ENCODE measurements at regions not wholly inside any gene's neighbourhood (a gene's known extent, or its start where the extent isn't known, plus 50 kb on each side); places are given as distances from the start of the nearest gene placed in this dataset.

DNA sequence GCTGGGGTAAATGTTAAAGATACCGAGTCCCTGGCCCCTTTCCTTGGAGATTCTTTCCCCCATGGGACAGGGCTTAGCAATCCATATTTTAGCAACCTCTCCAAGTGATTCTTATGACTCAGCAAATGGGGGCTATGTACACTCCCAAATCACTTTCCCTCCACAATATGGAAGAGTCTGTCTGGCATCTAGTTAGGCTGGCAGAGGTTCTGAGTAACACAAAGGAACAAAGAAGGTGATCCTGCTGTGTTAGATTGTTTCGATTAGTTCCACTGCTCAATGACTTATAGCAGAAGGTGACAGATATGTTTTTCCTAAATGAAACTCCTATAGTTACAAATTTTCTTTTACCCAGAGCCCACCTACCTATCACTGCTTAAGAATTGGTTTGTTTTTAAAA lies 154.0 kb upstream of the SYT13 start:
- DNase-seq (ENCODE audit: low read depth in 2 of 2): no peak

GRCh38 chr11:45436966-45437365 lies 150.8 kb upstream of the SYT13 start:
- no peak for DNase-seq (ENCODE audit: low read depth in 2 of 2)

DNA sequence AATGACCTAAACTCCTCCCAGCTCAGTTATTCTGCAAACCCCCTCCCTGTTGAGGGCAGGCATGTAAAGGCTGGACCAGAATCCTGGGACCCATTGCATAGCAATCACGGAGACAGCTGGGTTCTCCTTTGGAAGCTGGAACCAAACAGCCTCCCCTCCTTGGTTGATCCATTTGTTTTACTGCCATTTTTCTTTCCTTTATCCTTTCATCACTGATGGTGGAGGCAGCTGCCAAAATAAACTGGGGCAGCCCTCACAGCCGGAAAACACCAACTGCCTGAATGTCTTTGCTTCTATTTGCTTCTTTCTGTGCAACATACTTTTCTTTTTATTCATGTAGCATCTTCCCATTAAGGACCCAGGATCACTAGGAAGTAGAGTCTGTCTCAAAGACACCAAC lies 150.0 kb upstream of the SYT13 start:
- DNase-seq (ENCODE audit: low read depth in 2 of 2): no peak

DNA sequence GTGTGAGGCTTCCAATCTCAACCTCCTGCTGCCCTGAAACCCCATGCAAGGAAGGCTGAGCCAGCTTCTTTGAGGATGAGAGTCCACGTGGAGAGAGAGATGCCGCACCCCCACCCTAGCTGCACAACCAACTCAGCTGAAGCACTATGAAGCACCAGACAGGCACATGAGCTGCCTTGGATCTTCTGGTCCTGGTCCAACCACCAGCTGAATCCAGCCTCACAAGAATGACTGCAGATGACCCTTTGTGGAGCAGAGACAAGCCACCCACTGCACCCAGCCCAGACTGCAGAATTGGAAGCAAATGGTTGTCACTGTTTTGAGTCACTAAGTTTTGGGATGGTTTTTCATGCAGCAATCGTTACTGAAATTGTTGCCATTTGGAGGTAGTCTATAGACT lies 149.6 kb upstream of the SYT13 start:
- DNase-seq (ENCODE audit: low read depth in 2 of 2): no peak

GRCh38 chr11:45432910-45433309 lies 146.8 kb upstream of the SYT13 start:
- no peak for DNase-seq (ENCODE audit: low read depth in 2 of 2)

- no peak for DNase-seq (ENCODE audit: low read depth in 2 of 2)
Measured at GRCh38 chr11:45432100-45432499, 146.0 kb upstream of the SYT13 start.

DNA sequence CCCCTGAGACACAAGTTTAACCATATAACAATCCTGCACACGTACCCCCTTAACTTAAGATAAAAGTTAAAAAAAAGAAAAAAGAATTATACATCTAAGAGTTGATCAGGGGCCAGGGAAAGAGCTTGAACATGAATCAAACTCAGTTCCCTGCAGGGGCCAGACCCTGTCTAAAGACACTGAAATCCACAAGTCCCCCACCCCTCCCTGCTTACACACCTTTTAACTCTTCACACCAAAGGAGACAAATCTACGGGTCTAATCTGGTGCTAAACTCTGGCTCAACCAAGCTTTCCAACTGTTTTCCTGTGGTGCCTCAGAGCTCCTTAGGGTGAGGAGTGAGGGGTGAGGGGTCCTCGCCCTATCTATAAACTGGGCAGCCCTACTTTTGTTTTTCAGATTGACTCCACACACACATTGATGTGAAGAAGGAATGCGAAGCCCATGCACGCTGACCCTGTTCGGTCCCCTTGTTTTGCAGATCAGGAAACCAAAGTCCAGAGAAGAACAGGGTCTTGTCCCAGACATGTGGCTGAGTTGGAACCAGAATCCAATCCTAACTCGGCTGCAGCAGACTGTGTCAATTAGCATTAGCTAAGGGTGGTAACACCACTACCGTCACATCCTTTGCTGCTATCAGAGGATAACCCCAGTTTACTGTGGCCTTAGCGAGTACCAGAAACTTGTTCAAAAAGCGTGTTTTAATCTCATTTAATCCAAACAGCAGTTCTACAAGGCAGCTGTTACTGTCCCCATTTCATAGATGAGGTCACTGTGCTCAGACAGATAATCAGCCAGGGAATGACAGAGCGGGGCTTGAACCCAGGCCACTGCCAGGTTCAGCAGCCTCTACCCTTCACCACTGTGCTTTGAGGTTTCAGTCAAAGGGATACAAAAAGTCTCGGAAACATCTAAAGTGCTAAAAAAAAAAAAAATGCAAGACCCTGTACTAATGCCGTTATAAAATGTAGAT lies 145.2 kb upstream of the SYT13 start:
- no peak for DNase-seq (ENCODE audit: low read depth in 2 of 2)

- DNase-seq (ENCODE audit: low read depth in 2 of 2): no peak
Measured at GRCh38 chr11:45430361-45430760, 144.2 kb upstream of the SYT13 start.

GRCh38 chr11:45429719-45430118 lies 143.6 kb upstream of the SYT13 start:
- DNase-seq (ENCODE audit: low read depth in 2 of 2): no peak

- DNase-seq (ENCODE audit: low read depth in 2 of 2): no peak
Measured at GRCh38 chr11:45428541-45429230, 142.5 kb upstream of the SYT13 start.

- no peak for DNase-seq (ENCODE audit: low read depth in 2 of 2)
Measured at GRCh38 chr11:45428116-45428515, 142.0 kb upstream of the SYT13 start.

DNA sequence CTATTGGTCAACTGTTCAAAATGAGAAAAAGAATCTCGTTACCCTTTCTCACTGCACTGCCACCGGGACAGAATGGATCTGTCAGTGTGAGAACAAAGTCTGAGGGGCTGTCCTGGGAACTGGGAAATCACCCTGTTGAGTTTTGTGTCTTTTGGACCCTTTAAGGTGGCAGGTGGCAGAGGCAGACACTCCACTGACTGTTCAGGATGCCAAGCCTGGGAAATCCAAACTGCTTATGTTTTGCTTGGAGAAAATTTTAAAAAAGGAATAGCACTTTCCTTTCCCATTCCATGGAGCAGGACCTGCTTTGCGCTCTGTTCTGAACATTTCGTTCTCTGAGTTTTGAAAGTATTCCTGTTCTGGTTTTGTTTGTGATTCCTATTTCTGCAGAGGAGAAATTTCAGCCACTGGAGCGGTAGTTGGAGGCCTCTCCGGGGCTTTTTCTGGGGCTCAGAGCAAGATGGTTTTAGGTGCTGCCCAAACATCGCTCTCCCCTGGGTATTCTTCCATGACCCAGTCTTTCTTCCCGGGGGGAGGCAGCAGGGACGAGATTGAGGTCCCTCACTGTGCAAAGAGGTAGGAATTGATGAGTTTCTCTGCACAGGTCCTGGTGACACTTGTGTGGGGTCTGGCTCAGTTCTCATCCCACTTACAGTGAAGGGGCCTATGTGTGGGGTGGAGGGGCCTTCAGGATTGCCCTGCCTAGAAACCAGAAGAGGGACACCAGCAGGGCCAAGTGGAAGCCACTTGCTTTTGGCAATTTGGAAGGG lies 138.5 kb upstream of the SYT13 start:
- DNase-seq (ENCODE audit: low read depth in 2 of 2): no peak

- no peak for DNase-seq (ENCODE audit: low read depth in 2 of 2)
Measured at GRCh38 chr11:45423475-45424120, 137.5 kb upstream of the SYT13 start.

DNA sequence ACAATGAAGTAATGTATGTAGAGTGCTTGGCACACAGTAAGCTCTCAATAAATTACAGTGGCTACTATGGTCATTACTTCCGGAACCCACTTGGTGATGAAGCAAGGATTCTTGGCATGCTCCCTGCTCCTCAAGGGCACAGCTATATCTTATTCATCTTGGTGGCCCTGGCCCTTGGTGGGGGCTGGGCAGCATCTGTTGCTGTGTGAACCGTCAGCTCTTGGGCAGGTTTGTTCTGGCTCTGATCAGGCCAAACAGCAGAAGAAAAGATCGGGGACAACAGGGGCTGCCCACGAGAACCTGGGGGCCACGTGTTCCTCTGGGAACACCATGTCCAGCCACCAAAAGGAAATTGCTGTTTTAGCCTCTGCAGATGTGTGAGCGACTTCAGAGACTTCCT lies 136.9 kb upstream of the SYT13 start:
- no peak for DNase-seq (ENCODE audit: low read depth in 2 of 2)

DNA sequence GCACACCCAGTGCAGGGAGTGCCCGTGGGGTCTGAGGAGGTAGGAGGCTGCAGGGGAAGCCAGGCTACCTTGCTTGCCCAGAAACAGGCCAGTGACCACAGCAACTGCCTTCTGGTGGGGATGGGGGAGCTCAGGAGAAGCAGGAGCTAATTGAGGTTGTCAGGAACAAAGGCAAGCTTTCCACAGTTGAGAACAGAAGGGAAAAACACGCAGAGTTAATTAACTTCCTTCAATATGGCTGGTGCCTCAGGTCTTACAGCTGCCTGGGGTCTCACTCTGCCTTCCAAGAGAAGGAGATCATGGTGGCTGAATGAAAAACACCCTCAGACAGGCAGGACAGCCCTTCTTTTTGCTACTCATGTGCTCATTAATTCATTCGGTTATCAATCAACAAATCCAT lies 127.9 kb upstream of the SYT13 start:
- no peak for DNase-seq (ENCODE audit: low read depth in 2 of 2)

DNA sequence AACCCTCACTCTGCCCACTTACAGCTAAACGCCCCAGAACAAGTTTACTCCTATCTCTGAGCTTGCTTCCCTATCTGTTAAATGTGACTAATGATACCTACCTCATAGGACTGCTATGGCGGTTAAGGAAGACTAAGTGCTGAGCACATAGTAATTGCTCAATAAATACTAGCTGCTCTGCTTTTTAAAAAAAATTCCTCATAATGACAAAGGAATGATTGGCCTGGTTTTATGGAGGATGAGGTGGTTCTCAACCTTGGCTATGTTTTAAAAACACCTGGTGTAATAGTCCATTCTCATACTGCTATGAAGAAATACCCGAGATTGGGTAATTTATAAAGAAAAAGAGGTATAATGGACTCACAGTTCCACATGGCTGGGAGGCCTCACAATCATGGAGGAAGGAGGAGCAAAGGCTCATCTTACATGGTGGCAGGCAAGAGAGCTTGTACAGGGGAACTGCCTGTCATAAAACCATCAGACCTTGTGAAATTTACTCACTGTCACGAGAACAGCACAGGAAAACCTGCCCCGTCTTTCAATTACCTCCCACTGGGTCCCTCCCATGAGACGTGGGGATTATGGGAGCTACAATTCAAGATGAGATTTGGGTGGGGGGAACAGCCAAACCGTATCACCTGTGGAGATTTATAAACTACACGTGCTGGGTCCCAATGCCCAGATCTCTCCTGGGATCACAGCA lies 127.2 kb upstream of the SYT13 start:
- no peak for DNase-seq (ENCODE audit: low read depth in 2 of 2)

- DNase-seq (ENCODE audit: low read depth in 2 of 2): no peak
Measured at GRCh38 chr11:45412521-45412920, 126.4 kb upstream of the SYT13 start.

DNA sequence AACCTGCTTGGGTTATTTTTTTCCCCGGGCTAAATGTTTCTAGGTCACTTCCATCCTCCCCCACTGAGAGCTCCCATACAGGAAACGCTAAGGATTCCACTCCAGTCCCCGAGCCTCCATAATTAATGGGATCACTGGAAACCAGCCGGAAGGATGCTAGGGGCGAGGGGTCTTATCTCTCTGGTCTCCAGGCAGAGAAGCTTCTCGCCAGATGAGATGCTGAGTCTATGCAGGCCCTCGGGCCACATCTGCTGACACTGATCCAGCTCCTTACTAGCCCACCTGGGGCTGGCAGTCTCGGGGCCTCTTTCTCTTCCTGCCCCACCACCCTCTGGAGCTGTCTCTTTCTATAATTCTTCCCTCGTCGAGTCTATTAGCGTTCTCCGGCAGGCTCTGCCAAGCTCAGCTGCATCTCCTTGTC lies 125.9 kb upstream of the SYT13 start:
- DNase-seq (ENCODE audit: low read depth in 2 of 2): no peak

GRCh38 chr11:45411228-45411946 lies 125.2 kb upstream of the SYT13 start:
- no peak for DNase-seq (ENCODE audit: low read depth in 2 of 2)

DNA sequence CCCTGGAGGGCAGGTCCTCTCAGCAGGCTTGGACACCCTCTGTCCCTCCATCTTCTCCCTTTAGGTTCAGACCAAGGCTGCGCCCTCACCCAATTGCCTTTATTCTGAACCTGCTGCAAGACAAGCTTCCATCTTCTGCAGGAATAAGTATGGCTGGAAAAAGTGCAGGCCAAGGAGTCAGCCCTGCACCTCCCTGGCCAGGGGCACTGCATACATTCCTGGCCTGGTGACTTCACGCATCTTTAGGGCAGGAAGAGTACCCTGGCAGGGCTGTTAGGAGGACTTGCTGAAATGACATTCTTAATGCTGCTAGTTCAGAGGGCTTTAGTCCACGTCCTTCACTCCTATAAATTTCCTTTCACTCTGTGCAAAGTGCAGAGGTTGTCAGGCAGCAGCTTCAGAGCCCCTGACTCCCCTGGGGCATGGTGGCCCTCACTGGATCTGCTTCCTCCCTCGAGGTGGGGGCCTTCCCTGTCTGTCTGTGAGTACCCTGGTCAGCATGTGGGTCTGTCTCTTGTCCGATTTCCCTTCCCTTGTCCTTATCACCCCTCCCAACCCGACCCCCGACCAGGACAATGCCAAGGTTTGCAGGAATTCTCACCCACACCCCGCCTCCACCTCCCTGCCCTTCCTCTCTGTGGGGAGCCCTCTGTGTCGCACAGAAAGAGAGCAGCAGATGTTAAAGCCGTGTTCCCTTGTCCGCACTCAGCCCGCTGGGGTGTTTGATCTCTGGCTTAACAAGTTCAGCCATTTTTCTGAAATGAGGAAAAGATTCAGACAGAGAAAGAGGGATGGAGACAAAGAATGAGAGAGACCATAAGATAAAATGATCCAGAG lies 124.5 kb upstream of the SYT13 start:
- no peak for DNase-seq (ENCODE audit: low read depth in 2 of 2)

Data from stimulated activated CD4-positive, alpha-beta T cell treated with anti-CD3 and anti-CD28 coated beads, Interleukin-1b, Interleukin-23, amount 100 ng/mL, for 4 hours (primary cell).